Activated CD4-positive, CD25-positive, alpha-beta regulatory T cell treated with anti-CD3 and anti-CD28 coated beads, Interleukin-2, amount 50 U/mL, for 72 hours (primary cell): ENCODE measurements at regions not wholly inside any gene's neighbourhood (a gene's known extent, or its start where the extent isn't known, plus 50 kb on each side); places are given as distances from the start of the nearest gene placed in this dataset.

Experiments used
- DNase-seq: peaks from one replicate; pipeline ENCODE4 v3.0.0; 2021

DNA sequence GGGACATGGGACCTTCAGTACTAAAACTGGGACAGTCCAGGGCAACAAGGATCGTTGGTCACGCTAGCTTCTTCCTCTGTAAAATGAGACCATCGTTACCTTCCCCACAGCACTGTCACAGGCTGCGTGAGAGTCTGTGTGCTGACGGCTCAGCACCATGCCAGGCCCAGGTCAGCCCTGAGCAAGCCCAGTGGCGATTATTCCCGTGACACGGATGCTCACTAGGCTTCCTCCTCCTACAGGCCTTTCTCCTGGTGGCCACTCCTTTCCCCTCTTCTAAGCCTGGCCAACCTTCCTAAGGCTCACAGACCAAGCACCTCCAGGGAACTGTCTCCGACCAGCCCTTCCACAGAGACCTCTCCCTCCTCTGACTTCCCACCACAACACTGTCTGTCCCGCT is 69.3 kb upstream of the RUNX3 start:
- no peak for DNase-seq

DNA sequence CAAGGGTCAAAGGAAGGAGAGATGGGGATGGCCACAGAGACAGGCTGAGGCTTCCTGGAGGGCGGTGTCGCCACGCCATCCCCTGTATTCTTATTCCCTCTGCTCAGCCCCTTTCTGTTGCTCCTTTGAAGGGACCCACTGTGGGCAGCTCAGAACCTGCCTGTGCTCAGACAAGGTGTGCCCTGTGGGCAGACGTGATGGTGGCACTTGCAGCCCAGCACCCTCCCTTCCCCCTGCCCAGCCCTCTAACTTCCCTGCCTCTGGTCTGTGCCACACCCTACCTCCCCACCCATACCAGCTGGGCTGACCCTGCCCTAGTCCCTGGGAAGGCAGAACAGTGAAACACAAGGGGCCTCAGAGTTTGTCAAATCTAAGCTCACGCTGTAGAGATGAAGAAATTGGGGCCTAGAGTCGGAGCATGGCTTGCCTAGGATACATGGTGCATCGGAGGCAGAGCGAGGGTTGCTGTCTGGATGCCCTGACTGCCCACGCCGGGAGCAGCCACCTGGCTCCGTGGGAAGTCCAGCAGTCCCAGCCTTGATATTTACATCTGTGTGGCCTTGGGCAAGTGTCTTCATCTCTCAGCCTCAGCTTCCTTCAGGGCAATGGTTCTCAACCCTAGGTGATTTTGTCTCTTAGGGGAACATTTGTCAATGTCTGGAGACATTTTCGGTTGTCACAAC is 68.6 kb upstream of the RUNX3 start:
- no peak for DNase-seq

DNA sequence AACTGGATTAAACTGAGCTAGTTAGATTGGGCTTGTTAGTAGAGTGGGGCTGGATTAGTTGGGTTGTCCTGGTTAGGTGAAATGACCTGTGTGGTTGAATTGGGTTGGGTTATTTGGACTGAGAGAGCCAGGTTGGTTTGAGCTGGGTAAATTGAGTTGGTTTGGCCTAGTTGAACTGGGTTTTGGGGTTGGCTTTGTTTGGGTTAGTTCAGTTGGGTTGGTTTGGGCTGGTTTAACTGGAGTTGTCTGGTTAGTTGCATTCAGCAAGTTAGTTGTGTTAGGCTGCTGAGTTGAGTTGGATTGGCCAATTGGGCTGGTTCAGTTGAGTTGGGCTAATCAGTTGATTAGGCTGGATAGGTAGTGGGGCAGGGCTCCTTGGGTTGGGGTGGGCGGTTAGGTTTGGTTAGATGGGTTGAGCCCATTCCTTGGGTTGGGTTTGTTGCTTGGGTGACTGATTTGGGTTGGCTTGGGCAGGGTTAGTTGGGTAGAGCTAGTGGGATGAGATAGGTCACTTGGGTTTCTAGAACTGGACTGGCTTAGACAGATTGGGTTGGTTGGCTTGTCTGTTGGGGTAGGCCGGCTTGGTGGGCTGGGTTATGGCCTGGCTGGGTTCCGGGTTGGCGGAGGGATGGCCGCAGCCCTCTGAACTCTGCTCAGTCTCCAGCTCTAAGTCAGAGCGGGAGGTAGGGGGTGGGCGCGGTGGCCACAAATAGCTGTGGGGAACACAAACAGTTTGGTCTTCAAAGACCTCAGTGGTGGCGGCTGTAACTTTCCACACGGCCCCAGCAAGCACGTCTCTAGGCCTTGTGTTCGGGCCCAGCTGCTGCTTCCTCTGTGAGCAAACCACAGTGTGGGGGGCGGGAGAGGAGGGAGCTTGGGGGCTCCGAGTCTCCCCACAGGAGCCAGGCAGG is 67.2 kb upstream of the RUNX3 start:
- no peak for DNase-seq

DNA sequence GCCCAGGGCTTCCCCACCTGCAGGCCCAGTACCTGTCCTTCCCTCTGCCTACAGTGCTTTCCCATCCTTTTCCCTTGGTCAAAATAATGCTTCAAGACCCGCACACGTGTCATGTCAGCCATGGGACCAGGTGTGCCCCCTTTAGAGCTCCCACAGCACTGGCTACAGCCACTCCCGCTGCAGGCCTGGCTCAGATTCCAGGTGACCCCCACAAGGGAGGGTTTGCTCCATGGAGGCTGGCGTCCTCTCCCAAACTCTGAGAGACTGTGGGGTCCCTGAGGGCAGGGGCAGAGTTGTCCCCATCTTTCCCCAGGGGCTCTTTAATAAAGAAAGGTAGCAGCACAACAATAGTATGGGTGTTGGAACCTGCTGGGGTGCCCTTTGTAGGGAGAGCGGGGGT is 66.4 kb upstream of the RUNX3 start:
- DNase-seq = no peak

DNA sequence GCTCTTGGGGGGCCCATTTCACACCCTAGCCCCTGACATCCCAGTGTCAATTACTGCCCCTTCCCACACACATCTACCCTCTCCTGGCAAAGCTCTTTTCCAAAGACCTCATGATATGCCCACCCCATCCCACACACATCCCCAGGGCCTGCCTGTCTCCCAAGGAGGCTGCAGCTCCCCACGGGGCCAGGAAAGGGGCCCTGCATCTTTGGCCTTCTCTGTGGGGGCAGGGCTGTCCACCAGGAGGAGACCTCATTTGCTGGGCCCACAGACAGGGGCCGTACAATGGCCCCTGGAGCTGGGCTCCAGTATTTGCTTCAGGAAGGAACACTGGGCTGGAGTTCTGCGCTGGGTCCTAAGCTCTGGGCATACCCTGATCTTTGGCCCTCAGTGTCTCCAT is 65.6 kb upstream of the RUNX3 start:
- DNase-seq = no peak

DNA sequence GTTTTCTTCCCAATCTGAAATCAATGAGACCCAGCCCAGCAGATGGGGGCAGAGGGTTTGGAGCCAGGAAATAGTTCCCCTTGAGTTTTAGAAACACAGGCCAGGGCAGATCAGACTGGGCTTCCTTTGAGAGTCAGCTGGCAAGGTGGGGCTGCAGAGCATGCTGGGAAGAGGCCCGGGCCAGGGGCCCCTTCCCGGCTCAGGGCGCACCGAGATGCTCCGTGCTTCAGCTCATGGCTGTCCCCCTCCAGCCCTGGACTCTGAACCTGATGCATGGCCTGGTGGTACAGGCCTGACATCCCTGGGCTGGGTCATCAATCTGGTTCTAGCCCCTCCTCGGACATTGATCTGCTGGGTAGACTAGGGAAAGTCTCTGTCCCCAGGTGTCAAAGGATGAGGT is 65.1 kb upstream of the RUNX3 start:
- DNase-seq = no peak

DNA sequence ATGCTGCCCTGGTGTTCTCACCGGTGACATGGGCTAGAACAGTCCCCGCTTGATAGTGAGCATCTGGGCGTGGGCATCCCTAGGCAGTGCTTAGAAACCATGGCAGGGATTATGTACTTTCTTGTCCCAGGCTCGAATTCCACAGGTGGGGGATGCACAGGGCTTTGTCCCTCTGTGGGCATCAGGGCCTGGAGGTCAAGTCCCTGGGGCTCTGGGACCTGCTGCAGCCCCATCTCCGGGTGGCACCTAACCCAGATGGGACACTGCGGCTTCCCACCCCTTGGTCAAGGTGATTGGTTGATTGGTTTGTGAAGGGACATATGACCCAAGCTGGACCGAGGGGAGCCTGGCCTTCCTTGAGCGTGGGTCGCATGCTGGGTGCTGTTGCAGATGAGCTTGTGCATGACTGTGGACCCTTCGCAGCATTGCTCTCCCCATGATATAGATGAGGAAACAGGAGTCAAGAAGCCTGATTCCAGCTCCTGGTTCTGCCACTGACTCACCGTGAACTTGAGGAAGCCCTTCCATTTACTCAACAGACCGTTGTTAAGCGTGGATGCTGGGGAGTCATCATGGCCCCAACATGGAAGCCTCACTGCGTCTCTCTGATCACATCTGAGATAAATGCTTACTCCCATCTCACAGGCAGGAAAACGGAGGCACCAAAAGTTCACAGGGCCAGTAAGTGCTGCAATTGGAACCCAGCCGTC is 64.0 kb upstream of the RUNX3 start:
- no peak for DNase-seq

DNA sequence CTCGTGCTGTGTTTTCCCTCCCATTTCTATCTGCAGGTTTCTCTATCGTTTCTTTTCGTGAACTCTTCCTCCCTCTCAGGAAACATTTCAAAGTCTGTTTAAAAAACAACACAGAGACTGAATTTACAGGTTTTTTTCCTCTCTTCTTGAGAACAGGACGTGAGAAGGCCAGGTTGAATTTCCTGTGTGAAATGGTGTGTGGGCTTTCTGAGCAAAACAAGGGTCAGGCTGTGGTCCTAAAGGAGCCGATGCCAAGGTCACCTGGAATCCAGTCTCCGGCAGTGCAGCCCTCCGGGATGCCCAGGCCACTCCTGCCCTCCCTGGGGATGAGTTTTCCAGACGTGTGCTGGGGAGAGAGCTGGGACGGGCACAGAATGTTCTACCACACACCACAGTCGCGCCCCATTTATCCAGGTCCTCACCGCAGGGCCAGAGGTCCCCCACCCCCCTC is 62.7 kb upstream of the RUNX3 start:
- DNase-seq = no peak

DNA sequence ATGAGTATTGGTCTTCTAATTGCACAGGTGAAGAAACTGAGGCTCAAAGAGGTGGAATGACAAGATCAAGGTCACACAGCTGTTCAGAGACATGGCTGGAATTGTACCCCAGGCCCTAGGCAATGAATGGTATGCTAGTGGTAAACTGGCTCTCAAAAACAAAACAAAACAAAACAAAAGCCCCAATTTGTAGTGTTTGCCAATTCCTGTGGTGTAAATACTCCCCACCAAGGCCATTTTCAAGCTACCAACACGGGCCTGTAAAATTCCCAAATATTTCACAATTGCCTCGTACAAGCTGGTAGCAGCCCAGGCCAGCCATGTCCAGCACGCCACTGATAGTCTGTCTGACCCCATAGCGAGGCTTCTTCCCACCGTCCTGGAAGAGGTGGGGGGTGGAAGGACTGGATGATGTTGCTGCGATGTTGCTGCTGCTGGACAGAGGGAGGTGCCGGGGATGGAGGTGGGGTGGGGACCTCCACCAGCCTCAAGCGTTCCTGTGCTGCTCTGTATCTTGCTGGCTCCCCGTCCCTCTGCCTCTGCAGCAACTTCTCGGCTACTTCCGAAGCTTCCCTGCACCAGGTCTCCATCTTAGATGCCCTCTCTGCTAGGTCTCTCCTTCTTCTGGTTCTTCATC is 62.2 kb upstream of the RUNX3 start:
- DNase-seq = no peak

DNA sequence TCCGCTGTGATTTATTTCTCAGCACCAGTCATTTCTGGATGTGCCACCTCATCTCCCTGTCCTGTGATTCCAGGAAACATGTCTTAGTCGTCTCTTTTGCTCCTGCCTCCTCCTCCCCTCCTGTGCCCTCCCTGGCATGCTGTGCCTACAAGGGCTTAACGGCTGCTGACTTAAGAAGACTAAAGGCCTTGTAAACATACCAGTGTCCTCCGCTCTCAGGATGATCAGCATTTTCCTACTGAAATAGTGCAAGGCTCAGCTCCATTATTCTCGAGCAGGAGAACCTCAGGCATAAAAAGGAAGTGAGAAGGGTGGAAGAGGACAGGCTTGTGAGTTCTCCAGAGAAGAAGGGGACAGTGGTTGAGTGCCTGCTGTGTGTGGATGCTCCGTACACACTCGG is 61.6 kb upstream of the RUNX3 start:
- DNase-seq = no peak

DNA sequence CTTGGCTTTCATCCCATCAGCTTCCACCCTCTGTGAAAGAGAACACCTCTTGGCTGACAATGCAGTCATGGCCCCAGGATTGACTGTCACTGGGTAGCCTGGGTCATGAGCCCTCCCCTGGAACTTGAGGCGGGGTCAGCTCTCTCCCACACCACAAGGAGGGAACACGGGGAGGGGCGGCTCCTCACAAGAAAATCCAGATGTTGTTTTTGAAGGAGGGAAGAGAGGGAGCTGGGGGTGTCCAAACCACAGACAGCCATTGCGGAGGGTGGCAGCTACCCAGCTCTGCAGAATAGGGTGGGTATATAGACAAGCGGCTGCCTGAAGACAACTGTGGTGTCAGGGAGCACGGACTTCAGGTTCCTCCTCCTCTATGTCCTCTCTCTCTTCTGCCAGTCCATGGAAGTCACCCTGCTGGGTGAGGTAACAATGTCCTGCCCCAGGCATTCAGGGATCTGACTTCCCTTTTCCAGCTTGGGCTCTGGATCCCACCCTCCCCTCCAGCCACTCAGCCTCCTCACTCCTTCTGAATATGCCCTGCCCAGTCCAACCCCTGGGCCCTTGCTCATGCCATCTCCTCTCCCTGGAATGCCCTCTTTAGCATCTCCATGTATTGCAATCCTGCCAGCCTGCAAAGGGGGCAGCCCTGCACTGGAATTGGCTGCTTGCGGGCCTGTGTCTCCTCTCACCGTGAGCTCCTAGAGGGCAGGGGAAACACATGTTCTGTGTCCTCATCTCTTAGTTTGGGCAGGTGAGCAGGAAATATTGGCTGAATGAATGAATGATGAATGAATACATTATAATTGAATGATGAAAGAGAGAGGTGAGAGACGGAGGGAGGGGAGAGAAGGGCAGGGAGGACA is 60.9 kb upstream of the RUNX3 start:
- no peak for DNase-seq

DNA sequence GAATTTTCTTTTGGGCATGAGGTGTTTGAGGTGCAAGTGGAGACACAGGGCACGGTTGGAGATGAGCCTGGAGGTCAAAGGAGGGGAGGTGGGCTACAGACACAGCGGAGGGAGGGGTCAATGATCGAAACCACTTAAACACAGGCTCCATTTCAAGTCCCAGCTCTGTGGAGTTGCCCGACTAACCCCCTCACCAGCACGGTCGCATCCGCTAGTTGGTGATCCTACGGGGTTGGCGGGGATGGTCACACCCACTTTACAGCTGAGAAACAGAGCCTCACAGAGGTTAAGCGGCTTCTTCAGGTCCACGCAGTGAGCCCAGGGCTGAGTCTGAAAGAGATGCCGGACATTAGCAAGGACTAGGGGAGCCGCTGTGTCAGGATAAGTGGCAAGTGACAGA is 60.1 kb upstream of the RUNX3 start:
- DNase-seq = no peak

DNA sequence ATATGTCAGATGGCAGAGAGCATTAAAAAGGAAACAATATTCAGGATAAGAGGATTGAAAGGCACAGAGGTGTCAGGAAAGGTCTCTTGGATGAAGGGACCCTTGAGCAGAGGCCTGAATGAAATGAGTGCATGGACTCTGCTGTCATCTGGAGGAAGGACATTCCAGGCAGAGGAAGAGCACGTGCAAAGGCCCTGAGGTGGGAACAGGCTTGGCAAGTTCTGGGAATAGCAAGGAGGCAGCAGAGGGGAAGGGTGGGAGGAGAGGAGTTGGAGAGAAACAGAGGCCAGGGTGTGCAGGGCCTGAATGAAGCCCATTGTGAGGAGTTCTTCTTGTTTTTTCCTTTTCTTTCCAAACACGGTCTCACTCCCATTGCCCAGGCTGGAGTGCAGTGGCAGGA is 59.0 kb upstream of the RUNX3 start:
- no peak for DNase-seq

DNA sequence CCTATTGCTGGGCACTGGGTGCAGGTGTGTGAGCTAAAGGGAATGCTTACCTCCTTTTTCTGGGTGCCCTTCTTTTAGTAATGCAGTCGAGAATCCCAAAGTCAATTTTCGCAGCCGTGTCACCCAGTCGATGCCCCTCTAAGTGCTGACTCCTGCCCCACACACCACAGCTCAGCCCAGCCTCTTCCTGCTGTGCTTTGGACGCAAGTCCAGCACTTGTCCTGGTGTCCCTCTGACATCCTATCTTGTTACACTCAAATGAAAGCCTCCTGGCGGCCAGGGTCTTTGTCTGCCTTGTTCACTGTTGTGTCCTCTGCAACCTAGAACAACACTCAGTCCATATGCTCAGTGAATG is 58.5 kb upstream of the RUNX3 start:
- DNase-seq = no peak

DNA sequence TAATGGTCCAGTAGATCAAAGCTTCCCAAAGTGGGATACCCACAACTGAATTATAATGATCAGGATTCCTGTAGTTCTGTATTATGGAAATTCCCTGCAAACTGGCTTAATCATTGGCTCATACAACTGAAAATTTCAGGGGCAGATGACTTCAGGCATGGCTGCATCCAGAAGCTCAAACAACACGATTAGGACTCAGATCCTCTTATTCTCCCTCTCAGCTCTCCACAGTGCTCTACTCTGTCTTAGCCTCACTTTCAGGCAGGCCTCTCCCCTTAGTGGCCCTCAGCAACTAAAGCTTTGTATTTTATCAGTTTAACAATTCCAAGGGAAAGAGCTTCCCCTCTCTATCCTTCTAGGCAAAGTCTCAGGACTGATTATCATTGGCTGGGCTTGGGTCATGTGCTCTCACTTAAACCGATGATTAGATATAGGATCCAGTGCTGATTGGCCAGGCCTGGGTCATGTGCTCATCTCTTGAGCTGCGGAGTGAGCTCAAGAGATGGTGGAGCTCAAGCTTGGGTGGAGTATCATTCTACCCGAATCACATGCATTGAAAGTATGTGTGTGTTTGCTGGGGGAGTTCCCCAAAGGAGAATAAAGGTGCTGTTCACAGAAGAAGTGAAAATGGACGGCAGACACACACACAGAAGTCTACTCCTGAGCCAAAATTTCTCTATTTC is 57.9 kb upstream of the RUNX3 start:
- DNase-seq = no peak

DNA sequence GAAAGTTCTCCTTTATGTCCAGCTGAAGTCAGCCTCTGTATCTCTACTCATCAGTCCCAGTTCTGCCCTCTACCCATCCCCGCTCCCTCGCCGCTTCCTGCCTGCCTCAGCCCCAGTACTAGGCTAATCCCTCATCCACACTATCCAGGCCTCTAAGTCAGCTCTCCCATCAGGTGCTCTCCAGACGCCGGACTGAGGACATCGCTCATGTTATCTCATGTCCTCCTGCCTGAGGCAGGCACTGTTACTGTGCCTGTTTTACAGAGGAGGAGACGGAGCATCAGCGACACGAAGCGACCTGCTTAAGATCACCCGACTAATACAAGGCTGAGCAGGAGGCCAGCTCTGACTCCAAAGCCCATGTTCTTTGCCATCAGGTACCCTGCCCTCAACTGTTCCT is 57.3 kb upstream of the RUNX3 start:
- no peak for DNase-seq

DNA sequence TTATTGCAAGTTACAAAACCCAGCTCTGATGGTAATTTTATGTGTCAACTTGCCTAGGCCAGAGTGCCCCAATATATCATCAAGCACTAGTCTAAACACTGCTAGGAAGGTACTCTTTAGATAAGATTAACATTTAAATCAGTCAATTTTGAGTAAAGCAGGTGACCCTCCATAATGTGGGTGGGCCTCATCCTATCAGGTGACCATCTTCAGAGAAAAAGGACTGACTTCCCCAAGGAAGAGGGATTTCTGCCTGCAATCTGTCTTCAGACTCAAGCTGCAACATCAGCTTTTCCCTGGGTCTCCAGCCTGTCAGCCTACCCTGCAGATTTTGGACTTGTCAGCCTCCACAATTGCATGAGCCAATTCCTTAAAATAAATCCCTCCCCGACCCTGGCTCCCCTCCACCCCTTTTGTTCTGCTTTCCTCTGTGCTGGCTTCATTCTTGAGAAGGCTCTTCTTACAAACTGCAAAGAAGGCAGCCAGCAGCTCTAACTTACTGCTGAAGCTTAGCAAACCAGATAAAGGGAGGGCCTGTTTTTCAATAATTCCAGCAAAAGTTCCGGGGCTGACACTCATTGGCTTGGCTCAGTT is 56.4 kb upstream of the RUNX3 start:
- no peak for DNase-seq

DNA sequence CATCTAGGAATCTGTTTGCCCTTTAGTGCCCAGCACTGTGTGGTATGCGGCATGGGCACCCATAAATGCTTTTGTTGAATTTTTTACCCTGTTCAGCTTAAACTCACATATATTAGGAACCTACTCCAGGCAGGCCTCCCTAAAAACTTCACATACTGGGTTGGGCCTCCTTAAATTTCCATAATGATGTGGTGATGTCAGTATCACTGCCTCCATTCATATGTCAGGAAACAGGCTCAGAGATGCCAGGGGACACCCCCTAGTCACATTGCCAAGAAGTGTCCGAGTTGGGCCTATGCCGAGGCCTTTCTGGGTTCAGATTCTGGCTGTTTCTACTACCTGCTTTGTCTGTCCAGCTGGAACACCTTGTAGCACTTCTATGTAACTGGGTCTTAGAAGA is 55.7 kb upstream of the RUNX3 start:
- no peak for DNase-seq

DNA sequence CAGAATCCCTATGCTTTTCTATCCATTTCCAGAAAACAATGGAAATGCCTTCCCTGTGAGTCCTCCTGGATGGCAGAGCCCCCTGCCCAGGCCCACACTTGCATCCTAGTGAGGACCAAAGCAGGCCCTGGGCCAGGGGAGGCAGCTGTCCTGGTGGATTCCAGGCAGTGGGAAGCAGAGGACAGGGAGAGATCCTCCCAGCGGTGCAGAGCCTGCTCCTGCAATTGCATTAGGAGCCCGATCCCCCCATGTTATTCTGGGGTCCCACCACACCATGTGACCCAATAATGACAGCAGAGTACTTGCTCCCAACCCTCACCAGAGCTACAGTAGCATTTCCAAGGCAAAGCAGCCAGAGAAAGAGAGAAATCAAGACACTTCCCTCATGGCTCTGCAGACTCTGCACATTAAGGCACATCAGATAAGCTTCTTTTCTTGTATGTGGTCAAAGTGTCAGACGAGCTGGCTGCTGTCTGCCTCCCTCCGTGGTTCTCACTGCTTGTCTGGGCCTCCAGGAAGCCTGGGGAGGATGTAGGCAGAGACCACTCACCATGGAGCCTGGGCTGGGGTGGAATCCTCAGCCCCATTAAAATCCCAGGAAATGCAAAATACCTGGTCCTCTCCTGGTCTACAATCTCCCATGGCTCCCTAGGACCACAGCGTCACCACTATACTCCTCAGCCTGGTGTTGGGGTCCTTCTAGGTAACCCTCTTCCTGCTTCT is 54.9 kb upstream of the RUNX3 start:
- no peak for DNase-seq

DNA sequence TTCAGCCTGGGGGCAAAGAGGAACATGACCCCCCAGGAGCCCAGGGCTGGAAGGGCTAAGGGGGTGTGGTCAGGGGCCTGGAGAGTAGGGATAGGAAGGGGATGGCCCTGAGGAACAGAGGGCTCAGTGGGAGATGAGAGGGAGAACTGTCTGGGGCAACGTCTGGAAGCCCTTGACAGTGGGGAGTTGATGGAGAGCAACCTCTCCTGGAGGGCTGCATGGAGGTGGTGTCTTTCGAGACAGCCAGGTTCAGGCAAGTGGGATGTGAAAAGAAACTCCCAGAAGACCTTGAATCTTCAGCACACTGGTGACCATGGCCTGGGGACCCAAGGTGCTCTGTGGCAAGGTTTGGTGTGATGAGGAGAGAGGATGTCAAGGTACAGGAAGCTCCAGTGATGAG is 54.2 kb upstream of the RUNX3 start:
- no peak for DNase-seq
